Rectal smooth muscle tissue (tissue), 1 donor: ENCODE measurements at regions not wholly inside any gene's neighbourhood (a gene's known extent, or its start where the extent isn't known, plus 50 kb on each side); places are given as distances from the start of the nearest gene placed in this dataset.

Experiments used
- H3K27ac ChIP-seq: one replicate; pipeline ENCODE4 v1.7.0; 2013; ENCODE audit warnings: low read depth, low read length, inconsistent platforms
- H3K27me3 ChIP-seq: one replicate; pipeline ENCODE4 v1.7.0; 2013; ENCODE audit warnings: low read length; ENCODE audit not compliant: control insufficient read depth, insufficient read depth
- H3K36me3 ChIP-seq: one replicate; pipeline ENCODE4 v1.7.0; 2013; ENCODE audit warnings: low read length; ENCODE audit not compliant: control insufficient read depth, insufficient read depth
- H3K4me1 ChIP-seq: one replicate; pipeline ENCODE4 v1.7.0; 2013; ENCODE audit warnings: low read length; ENCODE audit not compliant: control insufficient read depth, insufficient read depth
- H3K4me3 ChIP-seq: one replicate; pipeline ENCODE4 v1.7.0; 2013; ENCODE audit warnings: low read length
- H3K9ac ChIP-seq: one replicate; pipeline ENCODE4 v1.7.0; 2013; ENCODE audit warnings: low read length

GRCh38 chr4:188295899-188296298 lies 156.7 kb downstream of the TRIML1 start:
- no peaks in the 10 kb centered on the region for H3K36me3 ChIP-seq

GRCh38 chr4:188296331-188296730 lies 157.1 kb downstream of the TRIML1 start:
- no peak overlapping the region for H3K27ac ChIP-seq
- no peaks in the 10 kb centered on the region for H3K36me3 ChIP-seq
- no peak overlapping the region for H3K9ac ChIP-seq
- H3K4me3 ChIP-seq: no peak overlapping the region
- no peaks in the 10 kb centered on the region for H3K4me1 ChIP-seq
- no peaks in the 10 kb centered on the region for H3K27me3 ChIP-seq

More at GRCh38 chr4:188295899-188296298, 156.7 kb downstream of the TRIML1 start:
- H3K27ac ChIP-seq: no peak overlapping the region
- H3K27me3 ChIP-seq: no peaks in the 10 kb centered on the region
- no peak overlapping the region for H3K4me3 ChIP-seq
- H3K9ac ChIP-seq: no peak overlapping the region
- no peaks in the 10 kb centered on the region for H3K4me1 ChIP-seq

- Histone ChIP-seq H3K27me3 (no peaks in the 10 kb centered on the region), H3K4me3 (no peak overlapping the region), H3K9ac (no peak overlapping the region), H3K4me1 (no peaks in the 10 kb centered on the region), H3K36me3 (no peaks in the 10 kb centered on the region), H3K27ac (no peak overlapping the region)
Observed at GRCh38 chr4:188297873-188298272, 158.6 kb downstream of the TRIML1 start.

- Histone ChIP-seq H3K4me3 (no peak overlapping the region), H3K27ac (no peak overlapping the region), H3K9ac (no peak overlapping the region), H3K27me3 (no peaks in the 10 kb centered on the region), H3K36me3 (no peaks in the 10 kb centered on the region), H3K4me1 (no peaks in the 10 kb centered on the region)
Observed at GRCh38 chr4:188299161-188299560, 159.9 kb downstream of the TRIML1 start.

- H3K9ac ChIP-seq: no peak overlapping the region
- no peaks in the 10 kb centered on the region for H3K27me3 ChIP-seq
- no peak overlapping the region for H3K4me3 ChIP-seq
- no peaks in the 10 kb centered on the region for H3K36me3 ChIP-seq
- no peak overlapping the region for H3K27ac ChIP-seq
- no peaks in the 10 kb centered on the region for H3K4me1 ChIP-seq
Observed at GRCh38 chr4:188300385-188300784, 161.1 kb downstream of the TRIML1 start.

GRCh38 chr4:188305690-188306089 lies 166.4 kb downstream of the TRIML1 start:
- Histone ChIP-seq H3K36me3 (no peaks in the 10 kb centered on the region), H3K4me1 (no peaks in the 10 kb centered on the region), H3K27me3 (no peaks in the 10 kb centered on the region), H3K9ac (no peak overlapping the region), H3K4me3 (no peak overlapping the region), H3K27ac (no peak overlapping the region)

GRCh38 chr4:188307591-188307990 lies 168.3 kb downstream of the TRIML1 start:
- Histone ChIP-seq H3K27me3 (no peaks in the 10 kb centered on the region), H3K36me3 (no peaks in the 10 kb centered on the region), H3K4me1 (no peaks in the 10 kb centered on the region), H3K9ac (no peak overlapping the region), H3K4me3 (no peak overlapping the region), H3K27ac (no peak overlapping the region)

- no peaks in the 10 kb centered on the region for H3K27me3 ChIP-seq
- no peak overlapping the region for H3K27ac ChIP-seq
- H3K4me3 ChIP-seq: no peak overlapping the region
- no peaks in the 10 kb centered on the region for H3K4me1 ChIP-seq
- no peaks in the 10 kb centered on the region for H3K36me3 ChIP-seq
- H3K9ac ChIP-seq: no peak overlapping the region
Observed at GRCh38 chr4:188308142-188308541, 168.9 kb downstream of the TRIML1 start.

- Histone ChIP-seq H3K27ac (no peak overlapping the region), H3K4me3 (no peak overlapping the region), H3K4me1 (no peaks in the 10 kb centered on the region), H3K9ac (no peak overlapping the region), H3K27me3 (no peaks in the 10 kb centered on the region), H3K36me3 (no peaks in the 10 kb centered on the region)
Observed at GRCh38 chr4:188316391-188316790, 177.2 kb downstream of the TRIML1 start.

GRCh38 chr4:188328966-188329365 lies 189.7 kb downstream of the TRIML1 start:
- H3K27me3 ChIP-seq: no peaks in the 10 kb centered on the region
- H3K36me3 ChIP-seq: no peaks in the 10 kb centered on the region
- no peaks in the 10 kb centered on the region for H3K4me1 ChIP-seq
- H3K9ac ChIP-seq: no peak overlapping the region
- H3K27ac ChIP-seq: no peak overlapping the region
- no peak overlapping the region for H3K4me3 ChIP-seq

- Histone ChIP-seq H3K4me3 (no peak overlapping the region), H3K4me1 (no peaks in the 10 kb centered on the region), H3K36me3 (no peaks in the 10 kb centered on the region), H3K27me3 (no peaks in the 10 kb centered on the region), H3K27ac (no peak overlapping the region), H3K9ac (no peak overlapping the region)
Observed at GRCh38 chr4:188329521-188329920, 190.3 kb downstream of the TRIML1 start.

GRCh38 chr4:188332265-188332664 lies 193.0 kb downstream of the TRIML1 start:
- H3K9ac ChIP-seq: no peak overlapping the region
- no peaks in the 10 kb centered on the region for H3K27me3 ChIP-seq
- no peak overlapping the region for H3K4me3 ChIP-seq
- H3K36me3 ChIP-seq: no peaks in the 10 kb centered on the region
- no peaks in the 10 kb centered on the region for H3K4me1 ChIP-seq
- no peak overlapping the region for H3K27ac ChIP-seq

- Histone ChIP-seq H3K27ac (no peak overlapping the region), H3K4me1 (no peaks in the 10 kb centered on the region), H3K4me3 (no peak overlapping the region), H3K27me3 (no peaks in the 10 kb centered on the region), H3K36me3 (no peaks in the 10 kb centered on the region), H3K9ac (no peak overlapping the region)
Observed at GRCh38 chr4:188336891-188337290, 197.7 kb downstream of the TRIML1 start.
